NB4 (cell line): ENCODE measurements at regions not wholly inside any gene's neighbourhood (a gene's known extent, or its start where the extent isn't known, plus 50 kb on each side); places are given as distances from the start of the nearest gene placed in this dataset.

Experiments used
- CTCF ChIP-seq: IDR thresholded peaks from one replicate; pipeline ENCODE4 v1.5.1; 2012; ENCODE audit warnings: low read depth, low read length
- MAX ChIP-seq: IDR thresholded peaks from 2 replicates; pipeline ENCODE4 v1.6.1; 2011; ENCODE audit warnings: low read depth, low read length
- MYC ChIP-seq: IDR thresholded peaks from 2 replicates; pipeline ENCODE4 v1.6.1; 2011; ENCODE audit warnings: low read depth, low read length

- TF ChIP-seq MAX (no peak), MYC (no peak), CTCF (no peak)
These were observed 111.6 kb upstream of the RREB1 start for GRCh38 chr6:6996124-6996523.
